PC-3 (cell line): ENCODE measurements at regions not wholly inside any gene's neighbourhood (a gene's known extent, or its start where the extent isn't known, plus 50 kb on each side); places are given as distances from the start of the nearest gene placed in this dataset.

Experiments used
- CTCF ChIP-seq: fragments of 300-600 bp; sonication (generic); conservative IDR thresholded peaks from 2 replicates; pipeline ENCODE4 v1.5.1; 2017; ENCODE audit warnings: antibody characterized with exemption, low read depth, mild to moderate bottlenecking, low read length
- EZH2 ChIP-seq: fragments of 300-600 bp; sonication (generic); IDR thresholded peaks from one replicate; pipeline ENCODE4 v1.6.1; 2017; ENCODE audit warnings: antibody characterized with exemption, mild to moderate bottlenecking, low read length; ENCODE audit not compliant: unreplicated experiment

- no peak for TF ChIP-seq CTCF
- no peak for TF ChIP-seq EZH2
Measured at GRCh38 chr10:44467900-44468299, 83.0 kb upstream of the CXCL12 start.
